ENCODE measurements at regions not wholly inside any gene's neighbourhood (a gene's known extent, or its start where the extent isn't known, plus 50 kb on each side); places are given as distances from the start of the nearest gene placed in this dataset.

- Mint-ChIP-seq H3K27me3 (ENCODE audit: low read depth in 3 of 3) (no peaks in the 10 kb centered on the region), H3K9me3 (peaks cover 0 to 4% (median 2%) of the 10 kb centered on the region in 7 donors), H3K36me3 (no peaks in the 10 kb centered on the region), H3K27ac (no peak overlapping the region), H3K4me1 (no peaks in the 10 kb centered on the region), H3K4me3 (no peak overlapping the region)
- Histone ChIP-seq H3K4me2 (replicated peaks; ENCODE audit: extremely low read depth, low read length, poor library complexity, severe bottlenecking) (no peak overlapping the region), H4K20me1 (ENCODE audit: insufficient read depth, low read length) (no peaks in the 10 kb centered on the region), H3K79me2 (ENCODE audit: insufficient read depth, low read length) (no peaks in the 10 kb centered on the region), H3K9me3 (replicated peaks in 1 of 2; ENCODE audit: control insufficient read depth in 1 of 2, insufficient read depth in 1 of 2, low read length in 2 of 2) (no peaks in the 10 kb centered on the region), H2AFZ (ENCODE audit: insufficient read depth, low read depth, low read length, poor library complexity, severe bottlenecking) (no peak overlapping the region), H3K27me3 (ENCODE audit: control insufficient read depth in 2 of 2, insufficient read depth in 2 of 2, low read length in 2 of 2) (no peaks in the 10 kb centered on the region), H3K4me1 (ENCODE audit: control insufficient read depth in 1 of 2, insufficient read depth in 2 of 2, low read length in 2 of 2) (no peaks in the 10 kb centered on the region), H3K27ac (ENCODE audit: low read depth in 1 of 2, low read length in 2 of 2) (no peak overlapping the region), H3K4me3 (replicated peaks in 1 of 3; ENCODE audit: low read depth in 2 of 3, low read length in 3 of 3) (no peak overlapping the region), H3K36me3 (replicated peaks in 1 of 2; ENCODE audit: control insufficient read depth in 1 of 2, insufficient read depth in 2 of 2, low read length in 2 of 2) (no peaks in the 10 kb centered on the region), H3K9ac (ENCODE audit: insufficient read depth, low read length, poor library complexity, severe bottlenecking) (no peak overlapping the region)
- no peak for TF ChIP-seq CTCF (IDR thresholded peaks at IDR 0.05)
- DNase-seq, result no peak
- intact Hi-C loops (cut with micrococcal nuclease), result no loop called here
- no CpG with 5 or more reads among the region's 4 CpGs for WGBS (ENCODE audit: insufficient coverage)
These were observed 114.7 kb upstream of the ADAMTS19 start for GRCh38 chr5:129345213-129345924.

GRCh38 chr5:129356846-129357245 is 103.3 kb upstream of the ADAMTS19 start:
- no peaks in the 10 kb centered on the region for H3K36me3 Mint-ChIP-seq
- no peak overlapping the region for H2AFZ ChIP-seq (ENCODE audit: insufficient read depth, low read depth, low read length, poor library complexity, severe bottlenecking)
- no peak for DNase-seq
- no peaks in the 10 kb centered on the region for H4K20me1 ChIP-seq (ENCODE audit: insufficient read depth, low read length)
- H3K9me3 ChIP-seq (replicated peaks in 1 of 2; ENCODE audit: control insufficient read depth in 1 of 2, insufficient read depth in 1 of 2, low read length in 2 of 2), result no peaks in the 10 kb centered on the region
- no peaks in the 10 kb centered on the region for H3K36me3 ChIP-seq (replicated peaks in 1 of 2; ENCODE audit: control insufficient read depth in 1 of 2, insufficient read depth in 2 of 2, low read length in 2 of 2)
- H3K79me2 ChIP-seq (ENCODE audit: insufficient read depth, low read length), result no peaks in the 10 kb centered on the region
- H3K4me3 Mint-ChIP-seq, result no peak overlapping the region
- H3K27me3 ChIP-seq (ENCODE audit: control insufficient read depth in 2 of 2, insufficient read depth in 2 of 2, low read length in 2 of 2), result no peaks in the 10 kb centered on the region
- no peak overlapping the region for H3K4me2 ChIP-seq (replicated peaks; ENCODE audit: extremely low read depth, low read length, poor library complexity, severe bottlenecking)
- no peak for TF ChIP-seq CTCF (IDR thresholded peaks at IDR 0.05)
- H3K4me1 ChIP-seq (ENCODE audit: control insufficient read depth in 1 of 2, insufficient read depth in 2 of 2, low read length in 2 of 2), result no peaks in the 10 kb centered on the region
- no peaks in the 10 kb centered on the region for H3K9me3 Mint-ChIP-seq
- 70% methylated on average over 1 of the region's 2 CpGs for WGBS (ENCODE audit: insufficient coverage)
- H3K9ac ChIP-seq (ENCODE audit: insufficient read depth, low read length, poor library complexity, severe bottlenecking), result no peak overlapping the region
- H3K4me1 Mint-ChIP-seq, result no peaks in the 10 kb centered on the region
- H3K27ac Mint-ChIP-seq, result no peak overlapping the region
- no peak overlapping the region for H3K27ac ChIP-seq (ENCODE audit: low read depth in 1 of 2, low read length in 2 of 2)
- H3K4me3 ChIP-seq (replicated peaks in 1 of 3; ENCODE audit: low read depth in 2 of 3, low read length in 3 of 3), result no peak overlapping the region
- peaks cover 0 to 4% (median 0%) of the 10 kb centered on the region in 3 donors for H3K27me3 Mint-ChIP-seq (ENCODE audit: low read depth in 3 of 3)
- intact Hi-C loops (cut with micrococcal nuclease), result no loop called here
